Panc1 (cell line): ENCODE measurements at regions not wholly inside any gene's neighbourhood (a gene's known extent, or its start where the extent isn't known, plus 50 kb on each side); places are given as distances from the start of the nearest gene placed in this dataset.

Source experiments
- ATAC-seq: fragments of 200-7000 bp; cut with Tn5 transposase; 2 replicates; pipeline ENCODE4 v1.9.1; 2020; ENCODE audit warnings: mild to moderate bottlenecking, moderate library complexity
- BruUV-seq: library from RNA; stranded (reverse); fragments of 400-500 nt; replicated peaks from 2 replicates; lab custom pipeline; 2021; lab: Mats Ljungman, UMichigan
- CTCF ChIA-PET: fragments of 300-600 bp; sonication (Branson Sonifier 250); formaldehyde crosslinking; loops from one replicate; lab custom pipeline; 2022; ENCODE audit warnings: antibody characterized with exemption; lab: Charles Lee
- POLR2A ChIA-PET: fragments of 300-600 bp; sonication (Branson Sonifier 250); formaldehyde crosslinking; loops from one replicate; lab custom pipeline; 2022; ENCODE audit warnings: antibody characterized with exemption; lab: Charles Lee
- DNase-seq: peaks from one replicate; pipeline ENCODE4 v3.0.0-alpha.2; 2010; ENCODE audit warnings: low read depth, low spot score
- H3K27ac ChIP-seq: 2 replicates; pipeline ENCODE4 v1.5.1; 2011; ENCODE audit warnings: mild to moderate bottlenecking, low read length, inconsistent platforms
- H3K27me3 ChIP-seq: fragments of 200-500 bp; sonication (Bioruptor generic); 2 replicates; pipeline ENCODE4 v1.6.0; 2014; ENCODE audit warnings: low read length, inconsistent platforms; ENCODE audit not compliant: control insufficient read depth, insufficient read depth
- H3K36me3 ChIP-seq: fragments of 200-500 bp; sonication (Bioruptor generic); 2 replicates; pipeline ENCODE4 v1.5.1; 2014; ENCODE audit warnings: inconsistent platforms, mild to moderate bottlenecking, low read length, moderate library complexity; ENCODE audit not compliant: control insufficient read depth, insufficient read depth
- H3K4me1 ChIP-seq: 2 replicates; pipeline ENCODE4 v1.5.1; 2011; ENCODE audit warnings: inconsistent platforms, mild to moderate bottlenecking, low read length, moderate library complexity; ENCODE audit not compliant: control insufficient read depth, insufficient read depth
- H3K4me3 ChIP-seq, 2 experiments: 2 replicates each; pipeline ENCODE4 v1.5.1; 2011 to 2012; ENCODE audit warnings: low read depth in 2 of 2, low read length in 2 of 2, mild to moderate bottlenecking in 2 of 2, inconsistent platforms in 1 of 2, moderate library complexity in 1 of 2
- H3K9me3 ChIP-seq: fragments of 200-500 bp; sonication (Bioruptor generic); 2 replicates; pipeline ENCODE4 v1.5.1; 2014; ENCODE audit warnings: low read depth, mild to moderate bottlenecking, inconsistent platforms, low read length, moderate library complexity; ENCODE audit not compliant: control insufficient read depth, insufficient read depth
- POLR2AphosphoS5 ChIP-seq: IDR thresholded peaks from 2 replicates; pipeline ENCODE4 v1.6.1; 2012; ENCODE audit warnings: mild to moderate bottlenecking, low read depth, low read length, moderate library complexity
- SIN3A ChIP-seq: IDR thresholded peaks from 2 replicates; pipeline ENCODE4 v1.6.1; 2012; ENCODE audit warnings: low read depth, mild to moderate bottlenecking, low read length, moderate library complexity, borderline replicate concordance; ENCODE audit not compliant: insufficient read depth
- TCF7L2 ChIP-seq: IDR thresholded peaks from 2 replicates; pipeline ENCODE4 v1.6.1; 2011; ENCODE audit warnings: mild to moderate bottlenecking, low read depth, low read length, inconsistent platforms
- in situ Hi-C: cut with HindIII; loops from 2 replicates; pipeline ENCODE4 v1.10.0; 2016; ENCODE audit warnings: low sequenced_read_pairs, low pct_unique_long_range_greater_than_20kb
- intact Hi-C: fragments of 100-400 bp; cut with micrococcal nuclease; formaldehyde crosslinking; loops from one replicate; pipeline ENCODE4 v1.10.0; 2022; ENCODE audit not compliant: unreplicated experiment
- TF ChIP-seq, protein P1 (sequence below): fragments of 450-650 bp; IDR thresholded peaks from 2 replicates; pipeline ENCODE4 v1.5.1; 2017; ENCODE audit warnings: mild to moderate bottlenecking
- TF ChIP-seq, protein P2 (sequence below), 2 experiments: IDR thresholded peaks; 2 replicates each; pipeline ENCODE4 v1.6.1; 2011 to 2012; ENCODE audit warnings: low read depth in 2 of 2, control low read depth in 1 of 2, low read length in 1 of 2, mild to moderate bottlenecking in 1 of 2, moderate library complexity in 1 of 2; ENCODE audit not compliant: insufficient read depth in 1 of 2

DNA sequence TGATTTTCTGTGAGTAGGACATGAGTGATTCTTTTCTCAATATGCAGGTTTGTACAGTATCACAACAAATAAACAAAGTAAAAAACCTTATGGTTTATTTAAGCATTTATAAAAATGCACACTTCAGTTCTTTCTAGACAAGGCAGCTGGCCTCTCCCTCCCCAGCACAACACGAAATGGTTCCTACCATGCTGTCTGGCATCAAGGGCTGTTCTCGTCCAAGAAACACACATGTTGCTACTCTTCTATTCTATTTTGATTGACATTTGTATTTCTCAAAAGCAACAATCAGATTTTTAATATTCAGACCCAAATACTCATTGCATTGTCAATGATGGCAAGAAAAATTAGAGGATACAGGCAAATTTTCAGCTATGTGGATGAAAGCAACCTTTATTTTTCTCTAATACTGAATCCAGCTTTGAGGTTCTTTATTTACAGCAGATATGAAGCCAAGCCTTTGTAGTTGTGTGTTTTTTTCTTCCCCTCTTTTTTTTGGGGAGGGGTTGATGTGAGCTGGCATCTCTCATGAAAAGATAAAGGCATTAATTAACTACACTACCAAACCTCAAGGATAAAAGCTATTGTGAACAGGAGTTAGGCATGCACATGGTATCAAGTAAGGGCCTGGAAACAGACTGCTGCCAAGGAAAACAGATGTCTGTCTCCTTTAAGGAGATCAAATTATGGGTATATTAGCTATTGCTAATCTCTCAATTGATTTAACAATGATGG, 96.4 kb upstream of the PREP start:
- Histone ChIP-seq H3K9me3 (no peaks in the 10 kb centered on the region), H3K36me3 (no peaks in the 10 kb centered on the region), H3K27ac (no peak overlapping the region), H3K4me1 (no peaks in the 10 kb centered on the region), H3K27me3 (no peaks in the 10 kb centered on the region), H3K4me3 (no peak overlapping the region)
- BruUV-seq = no TSS peak
- in situ Hi-C loops (no loop called here), intact Hi-C loops (no loop called here)
- ATAC-seq (no peak), DNase-seq (no peak)
- POLR2A ChIA-PET = no interaction called here
- TF ChIP-seq POLR2AphosphoS5 (no peak), SIN3A (no peak), TCF7L2 (no peak)
- TF ChIP-seq, protein P1, sequence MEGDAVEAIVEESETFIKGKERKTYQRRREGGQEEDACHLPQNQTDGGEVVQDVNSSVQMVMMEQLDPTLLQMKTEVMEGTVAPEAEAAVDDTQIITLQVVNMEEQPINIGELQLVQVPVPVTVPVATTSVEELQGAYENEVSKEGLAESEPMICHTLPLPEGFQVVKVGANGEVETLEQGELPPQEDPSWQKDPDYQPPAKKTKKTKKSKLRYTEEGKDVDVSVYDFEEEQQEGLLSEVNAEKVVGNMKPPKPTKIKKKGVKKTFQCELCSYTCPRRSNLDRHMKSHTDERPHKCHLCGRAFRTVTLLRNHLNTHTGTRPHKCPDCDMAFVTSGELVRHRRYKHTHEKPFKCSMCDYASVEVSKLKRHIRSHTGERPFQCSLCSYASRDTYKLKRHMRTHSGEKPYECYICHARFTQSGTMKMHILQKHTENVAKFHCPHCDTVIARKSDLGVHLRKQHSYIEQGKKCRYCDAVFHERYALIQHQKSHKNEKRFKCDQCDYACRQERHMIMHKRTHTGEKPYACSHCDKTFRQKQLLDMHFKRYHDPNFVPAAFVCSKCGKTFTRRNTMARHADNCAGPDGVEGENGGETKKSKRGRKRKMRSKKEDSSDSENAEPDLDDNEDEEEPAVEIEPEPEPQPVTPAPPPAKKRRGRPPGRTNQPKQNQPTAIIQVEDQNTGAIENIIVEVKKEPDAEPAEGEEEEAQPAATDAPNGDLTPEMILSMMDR = no peak
- TF ChIP-seq, protein P2, sequence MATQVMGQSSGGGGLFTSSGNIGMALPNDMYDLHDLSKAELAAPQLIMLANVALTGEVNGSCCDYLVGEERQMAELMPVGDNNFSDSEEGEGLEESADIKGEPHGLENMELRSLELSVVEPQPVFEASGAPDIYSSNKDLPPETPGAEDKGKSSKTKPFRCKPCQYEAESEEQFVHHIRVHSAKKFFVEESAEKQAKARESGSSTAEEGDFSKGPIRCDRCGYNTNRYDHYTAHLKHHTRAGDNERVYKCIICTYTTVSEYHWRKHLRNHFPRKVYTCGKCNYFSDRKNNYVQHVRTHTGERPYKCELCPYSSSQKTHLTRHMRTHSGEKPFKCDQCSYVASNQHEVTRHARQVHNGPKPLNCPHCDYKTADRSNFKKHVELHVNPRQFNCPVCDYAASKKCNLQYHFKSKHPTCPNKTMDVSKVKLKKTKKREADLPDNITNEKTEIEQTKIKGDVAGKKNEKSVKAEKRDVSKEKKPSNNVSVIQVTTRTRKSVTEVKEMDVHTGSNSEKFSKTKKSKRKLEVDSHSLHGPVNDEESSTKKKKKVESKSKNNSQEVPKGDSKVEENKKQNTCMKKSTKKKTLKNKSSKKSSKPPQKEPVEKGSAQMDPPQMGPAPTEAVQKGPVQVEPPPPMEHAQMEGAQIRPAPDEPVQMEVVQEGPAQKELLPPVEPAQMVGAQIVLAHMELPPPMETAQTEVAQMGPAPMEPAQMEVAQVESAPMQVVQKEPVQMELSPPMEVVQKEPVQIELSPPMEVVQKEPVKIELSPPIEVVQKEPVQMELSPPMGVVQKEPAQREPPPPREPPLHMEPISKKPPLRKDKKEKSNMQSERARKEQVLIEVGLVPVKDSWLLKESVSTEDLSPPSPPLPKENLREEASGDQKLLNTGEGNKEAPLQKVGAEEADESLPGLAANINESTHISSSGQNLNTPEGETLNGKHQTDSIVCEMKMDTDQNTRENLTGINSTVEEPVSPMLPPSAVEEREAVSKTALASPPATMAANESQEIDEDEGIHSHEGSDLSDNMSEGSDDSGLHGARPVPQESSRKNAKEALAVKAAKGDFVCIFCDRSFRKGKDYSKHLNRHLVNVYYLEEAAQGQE (IDR thresholded peaks at IDR 0.05; ENCODE audit: insufficient read depth in 1 of 2, low read depth in 2 of 2, low read length in 1 of 2) = no peak
- CTCF ChIA-PET = interaction anchor here (0.6 kb wide), 1 partner anchor 9 kb away, joined by 5 read pairs; no protein-coding TSS in a partner anchor

DNA sequence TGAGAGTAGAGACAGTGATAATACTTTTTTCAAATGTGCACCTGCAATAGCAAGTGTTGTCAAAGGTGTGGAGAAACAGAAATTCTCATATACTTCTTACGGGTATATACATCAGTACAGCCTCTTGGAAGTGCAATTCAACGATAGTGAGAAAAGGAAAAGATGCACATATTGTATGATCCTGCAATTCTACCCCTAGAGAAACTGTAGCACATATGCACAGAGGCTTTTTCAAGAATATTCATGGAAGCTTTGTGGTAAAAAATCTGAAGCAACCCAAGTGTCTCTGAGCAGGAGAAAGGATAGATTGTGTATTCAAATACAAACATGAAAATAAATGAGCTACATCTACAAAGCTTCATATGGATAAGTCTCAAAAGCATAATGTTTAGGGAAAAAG, 94.7 kb upstream of the PREP start:
- intact Hi-C loops = no loop called here
- Histone ChIP-seq H3K36me3 (no peaks in the 10 kb centered on the region), H3K27me3 (no peaks in the 10 kb centered on the region), H3K4me1 (no peaks in the 10 kb centered on the region), H3K27ac (no peak overlapping the region), H3K9me3 (no peaks in the 10 kb centered on the region), H3K4me3 (no peak overlapping the region)
- ChIA-PET POLR2A (no interaction called here), CTCF (no interaction called here)
- ATAC-seq = no peak
- TF ChIP-seq, protein P1 = no peak
- no peak for DNase-seq
- BruUV-seq = no TSS peak
- in situ Hi-C loops = no loop called here
